HG03442 (cell line): ENCODE measurements at regions not wholly inside any gene's neighbourhood (a gene's known extent, or its start where the extent isn't known, plus 50 kb on each side); places are given as distances from the start of the nearest gene placed in this dataset.

ENCODE experiments used
- ATAC-seq: cut with Tn5 transposase; IDR thresholded peaks from one replicate; pipeline ENCODE4 v1.9.1; 2021; ENCODE audit warnings: mild to moderate bottlenecking, moderate library complexity; ENCODE audit not compliant: unreplicated experiment

DNA sequence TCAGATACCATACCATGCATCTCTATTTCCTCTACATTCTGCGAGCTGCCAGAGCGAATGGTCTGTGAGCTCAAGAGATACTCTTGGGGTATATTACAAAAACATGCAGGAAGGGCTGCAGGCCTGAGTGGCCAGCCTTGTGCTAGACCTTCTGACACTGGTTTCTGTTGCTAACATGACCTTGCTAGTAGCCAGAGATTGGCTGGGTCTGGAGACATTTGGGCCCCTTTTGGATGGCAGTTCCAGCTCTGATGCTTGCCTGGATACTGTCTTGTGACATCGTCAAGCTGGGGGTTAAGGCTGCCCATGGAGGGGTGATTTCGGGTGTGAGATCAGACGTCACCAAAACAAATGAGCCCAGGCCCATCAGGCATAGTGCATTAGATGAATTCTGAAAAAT, 56.1 kb upstream of the FSTL4 start:
- no peak for ATAC-seq

DNA sequence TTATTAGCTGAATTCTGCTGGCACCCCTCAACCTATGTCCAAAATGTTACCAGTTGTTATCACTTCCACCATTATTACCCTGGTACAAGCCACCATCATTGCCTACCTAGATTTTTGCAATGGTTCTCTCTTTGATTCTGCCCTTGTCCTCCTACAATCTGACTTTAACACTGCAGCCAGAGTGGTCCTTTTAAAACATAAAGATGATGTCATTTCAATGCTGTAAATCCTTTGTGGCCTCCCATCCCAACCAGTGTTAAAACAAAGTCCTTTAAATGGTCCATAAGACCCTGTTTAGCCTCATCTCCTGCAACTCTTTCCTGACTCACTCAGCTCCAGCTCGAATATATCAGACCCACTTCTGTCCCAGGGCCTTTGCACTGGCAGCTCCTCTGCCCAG, 54.9 kb upstream of the FSTL4 start:
- ATAC-seq: no peak

DNA sequence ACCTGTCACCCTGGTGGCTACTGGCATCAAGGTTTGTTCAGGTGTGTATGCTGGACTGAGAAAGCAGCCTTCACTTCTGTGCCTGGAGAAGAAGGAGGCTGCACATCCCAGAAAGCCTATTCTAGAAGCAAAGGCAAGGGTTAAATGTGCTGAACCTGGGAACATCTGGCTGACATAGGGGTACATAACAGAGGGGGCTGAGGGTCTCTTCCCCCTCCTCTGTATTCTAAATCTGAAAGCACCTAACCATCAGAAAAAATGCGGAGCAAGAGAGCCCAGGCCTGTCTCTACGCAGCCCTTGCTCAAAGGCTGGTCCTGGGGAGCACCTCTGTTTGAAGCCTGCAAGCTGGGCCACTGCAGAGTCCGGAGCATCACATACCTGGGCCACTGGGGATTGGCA, 53.2 kb upstream of the FSTL4 start:
- ATAC-seq: no peak

DNA sequence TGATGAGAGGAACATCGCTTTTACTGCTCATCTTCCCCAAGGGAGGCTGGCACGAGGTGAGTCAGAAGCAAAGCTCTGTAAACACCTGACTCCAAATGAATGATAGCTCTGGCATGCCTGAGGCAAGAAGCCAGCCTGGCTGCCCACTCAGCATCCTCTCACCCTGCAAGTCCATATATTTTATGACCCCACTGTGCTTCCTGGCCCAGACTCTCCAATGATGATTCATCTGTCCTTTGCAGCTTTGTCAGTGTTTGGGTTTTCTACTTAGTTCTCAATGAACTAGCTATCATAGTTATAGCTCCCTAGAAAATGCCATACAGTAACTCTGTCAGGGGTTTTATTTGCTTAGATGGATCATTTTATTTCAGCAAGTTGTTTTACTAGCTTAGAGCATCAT, 52.1 kb upstream of the FSTL4 start:
- no peak for ATAC-seq

DNA sequence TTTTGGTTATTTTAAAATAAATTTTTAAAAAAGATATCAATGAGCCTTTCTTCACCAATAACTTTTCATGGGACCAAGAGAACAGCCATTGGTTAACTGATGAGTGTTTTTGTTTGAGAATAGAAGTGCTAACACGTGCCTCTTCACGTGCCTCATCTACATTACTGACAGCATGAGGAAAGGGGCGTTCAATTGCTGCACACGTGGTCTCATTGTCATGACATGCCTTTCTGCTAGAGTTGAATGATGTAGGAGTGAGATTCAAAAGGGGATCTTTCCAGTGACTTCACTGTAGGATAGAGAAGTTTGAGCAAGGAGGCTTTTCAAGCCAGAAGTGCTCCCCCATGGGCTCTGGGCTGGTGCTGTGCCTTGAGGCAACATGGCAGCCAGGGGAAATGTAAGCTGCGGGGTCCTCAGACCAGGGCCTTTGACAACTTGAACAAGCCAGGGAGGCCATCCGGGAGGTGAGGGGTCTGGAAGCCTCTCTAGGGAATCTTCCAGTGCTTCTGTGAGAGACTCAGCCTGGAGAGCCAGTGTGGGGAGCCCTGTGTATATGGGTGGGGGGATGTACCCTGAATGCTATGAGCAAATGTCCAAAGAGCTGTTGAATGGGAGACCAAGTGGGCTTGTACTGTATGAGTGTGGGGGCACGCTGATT, 51.2 kb upstream of the FSTL4 start:
- ATAC-seq: no peak

DNA sequence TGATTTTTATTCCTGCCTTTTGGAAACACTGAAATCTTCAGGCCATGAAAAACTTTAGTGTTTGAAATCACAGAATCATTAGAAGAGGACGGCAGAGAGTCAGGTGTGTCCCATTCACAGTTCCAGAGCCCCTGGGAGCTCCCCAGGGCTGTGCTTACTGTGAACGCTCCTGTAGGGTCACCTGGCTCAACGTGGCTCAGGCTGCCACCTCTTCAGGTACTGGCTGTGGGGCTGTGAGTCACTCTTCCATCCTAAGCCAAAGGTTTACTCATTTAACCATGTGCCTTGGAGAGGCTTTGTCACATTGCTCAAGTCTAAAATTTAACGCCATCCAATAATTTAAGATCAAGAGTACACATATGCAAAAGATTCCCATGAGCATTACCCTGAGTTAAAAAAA, 50.2 kb upstream of the FSTL4 start:
- ATAC-seq: no peak
